ENCODE measurements at regions not wholly inside any gene's neighbourhood (a gene's known extent, or its start where the extent isn't known, plus 50 kb on each side); places are given as distances from the start of the nearest gene placed in this dataset.
"Not testable (repeated sequence)": the region's sequence is repeated elsewhere in the genome, so short reads cannot be mapped to it uniquely, and the experiment has no call there.

GRCh38 chr1:232379063-232379434 lies 250.9 kb downstream of the SIPA1L2 start:
- DNase-seq = no peak

DNA sequence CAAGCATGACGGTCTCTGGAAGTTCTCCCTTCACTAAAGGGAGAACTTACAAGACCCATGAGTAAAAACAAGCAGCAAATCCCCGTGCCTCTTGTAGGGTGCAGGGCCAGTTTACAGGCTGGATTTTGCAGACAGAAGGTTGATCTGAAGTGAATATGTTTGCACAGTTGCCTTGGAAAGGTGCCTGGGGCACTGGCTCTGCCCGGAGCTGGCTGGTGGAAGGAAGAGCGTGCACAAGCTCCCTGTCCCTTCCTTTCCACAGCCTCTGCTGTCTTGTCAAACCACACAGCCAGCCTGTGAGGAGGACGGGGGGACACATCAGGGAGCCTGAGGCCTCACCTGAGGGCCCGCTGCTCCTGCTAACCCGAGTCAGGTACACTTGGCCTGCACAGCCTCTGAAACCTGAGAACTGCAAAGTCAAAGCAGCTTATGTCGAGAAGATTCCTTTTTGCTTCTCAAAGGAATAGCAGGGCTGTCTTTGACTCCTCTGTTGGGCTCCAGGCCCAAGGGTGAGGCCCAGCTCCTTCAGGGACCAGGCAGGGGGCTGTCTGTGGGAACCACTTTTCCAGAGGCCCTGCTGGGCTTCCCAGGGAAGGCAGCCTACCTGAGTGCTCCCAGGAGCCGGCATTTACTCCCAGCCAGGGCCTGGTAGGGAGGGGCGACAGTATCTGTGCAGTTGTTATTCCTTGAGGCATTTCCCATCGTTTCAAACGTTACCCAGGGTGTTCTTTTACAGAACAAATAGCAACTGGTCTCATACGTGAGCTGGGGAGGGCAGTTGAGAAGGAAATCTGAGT lies 251.5 kb downstream of the SIPA1L2 start:
- DNase-seq = no peak

DNA sequence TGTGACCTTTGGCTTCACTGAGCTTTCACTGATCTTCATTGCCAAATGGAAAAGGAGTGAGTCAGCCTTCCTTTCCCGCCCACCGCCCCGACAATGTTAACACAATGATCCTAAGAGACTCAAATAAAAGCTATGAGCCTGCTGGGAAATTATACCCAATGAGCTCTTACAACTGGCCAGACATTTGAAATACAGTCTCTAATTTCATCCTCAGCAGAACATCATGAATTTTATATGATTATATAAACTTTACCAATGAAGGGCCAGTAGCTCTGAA lies 252.5 kb downstream of the SIPA1L2 start:
- no peak for DNase-seq

DNA sequence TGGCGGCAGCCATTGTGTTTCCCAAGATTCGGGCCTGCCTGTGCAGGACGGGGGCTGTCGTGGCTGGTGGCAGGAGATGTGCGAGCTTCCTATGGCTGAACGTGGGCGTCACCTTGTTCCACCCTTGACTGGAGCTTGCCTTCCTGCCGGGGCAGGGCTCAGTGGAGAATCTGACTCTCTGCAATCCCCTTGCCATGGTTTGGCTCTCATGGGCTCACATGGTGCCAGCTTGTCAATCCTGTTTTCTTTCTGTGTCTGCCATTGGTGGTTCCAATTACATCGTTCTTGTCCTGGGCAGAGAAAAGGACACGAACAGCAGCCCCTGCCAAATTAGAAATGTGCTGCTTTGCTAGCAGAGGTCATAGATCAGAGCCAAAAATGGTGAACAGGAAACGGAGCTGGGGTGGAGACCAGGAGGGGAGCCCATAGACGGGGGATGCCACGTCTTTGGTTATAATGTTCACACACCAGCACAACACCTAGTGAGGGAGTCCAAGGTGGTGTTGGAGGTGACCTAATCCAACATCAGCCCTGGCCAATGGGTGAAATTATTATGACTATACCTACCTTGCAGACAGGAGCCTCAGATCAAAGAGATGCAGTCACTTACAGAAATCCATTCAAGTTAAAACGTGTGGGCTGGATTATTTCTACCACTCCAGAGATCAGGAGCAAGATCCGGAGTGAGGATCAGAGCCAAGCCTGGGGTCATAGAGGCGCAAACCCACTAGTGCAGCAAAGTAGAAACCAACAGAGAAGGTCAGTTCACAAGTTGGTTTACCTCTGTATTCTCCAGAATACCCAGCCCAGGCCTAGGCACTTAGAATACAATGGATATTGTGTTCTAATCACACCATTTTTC lies 253.1 kb downstream of the SIPA1L2 start:
- DNase-seq = no peak

GRCh38 chr1:232372841-232373440 lies 257.0 kb downstream of the SIPA1L2 start:
- DNase-seq = no peak

- no peak for DNase-seq
These were observed 257.5 kb downstream of the SIPA1L2 start for GRCh38 chr1:232372431-232372830.

- DNase-seq = no peak
These were observed 260.3 kb downstream of the SIPA1L2 start for GRCh38 chr1:232369451-232370296.

GRCh38 chr1:232368821-232369321 lies 261.1 kb downstream of the SIPA1L2 start:
- no peak for DNase-seq

DNA sequence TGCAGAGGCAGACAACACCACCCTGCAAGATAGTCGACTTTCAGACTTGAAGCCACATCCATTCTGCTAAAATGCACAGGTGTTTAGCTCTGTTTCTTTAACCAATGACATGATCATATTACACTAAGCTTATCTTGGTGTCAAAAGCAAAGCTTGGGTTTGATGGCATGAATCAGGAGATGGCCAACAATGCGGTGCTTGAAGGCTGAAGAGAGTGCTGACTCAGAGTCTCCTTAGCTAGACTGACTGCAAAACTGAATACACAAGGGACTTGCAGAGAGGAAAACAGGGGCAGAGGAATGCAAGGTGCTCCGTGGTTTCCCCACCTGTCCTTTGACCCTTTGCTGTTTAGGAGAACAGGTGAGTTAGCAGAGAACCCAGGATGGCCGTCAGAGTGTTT lies 262.6 kb downstream of the SIPA1L2 start:
- no peak for DNase-seq

DNA sequence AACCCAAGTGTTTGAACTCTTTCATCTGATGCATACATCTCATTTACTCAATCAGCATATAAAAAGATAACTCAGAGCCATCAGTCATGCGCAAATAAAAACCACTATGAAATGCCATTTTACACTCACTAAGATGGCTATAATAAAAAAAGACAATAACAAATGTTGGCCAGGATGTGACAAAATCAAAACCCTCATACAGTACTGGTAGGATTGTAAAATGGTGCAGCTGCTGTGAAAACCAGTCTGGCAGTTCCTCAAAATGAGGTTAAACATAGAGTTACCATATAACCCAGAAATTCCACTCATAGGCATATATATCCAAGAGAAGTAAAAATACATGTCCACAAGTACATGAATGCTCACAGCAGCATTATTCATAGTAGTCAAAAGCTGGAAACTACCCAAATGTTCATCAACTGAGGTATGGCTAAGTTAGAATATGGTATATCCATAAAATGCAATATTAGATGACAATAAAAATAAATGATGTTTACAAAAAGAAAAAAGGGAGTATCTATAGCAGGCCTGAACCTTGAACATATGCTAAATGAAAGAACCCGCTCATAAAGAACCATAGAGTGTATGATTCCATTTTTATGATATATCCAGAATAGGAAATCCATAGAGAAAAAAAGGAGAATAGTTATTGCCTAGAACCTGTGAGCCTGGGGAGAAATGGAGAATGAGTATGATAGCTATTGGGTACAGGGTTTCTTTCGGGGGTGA lies 265.1 kb downstream of the SIPA1L2 start:
- DNase-seq = no peak

GRCh38 chr1:232363008-232363407 lies 266.9 kb downstream of the SIPA1L2 start:
- DNase-seq = no peak

- no peak for DNase-seq
These were observed 272.5 kb downstream of the SIPA1L2 start for GRCh38 chr1:232357416-232357815.

DNA sequence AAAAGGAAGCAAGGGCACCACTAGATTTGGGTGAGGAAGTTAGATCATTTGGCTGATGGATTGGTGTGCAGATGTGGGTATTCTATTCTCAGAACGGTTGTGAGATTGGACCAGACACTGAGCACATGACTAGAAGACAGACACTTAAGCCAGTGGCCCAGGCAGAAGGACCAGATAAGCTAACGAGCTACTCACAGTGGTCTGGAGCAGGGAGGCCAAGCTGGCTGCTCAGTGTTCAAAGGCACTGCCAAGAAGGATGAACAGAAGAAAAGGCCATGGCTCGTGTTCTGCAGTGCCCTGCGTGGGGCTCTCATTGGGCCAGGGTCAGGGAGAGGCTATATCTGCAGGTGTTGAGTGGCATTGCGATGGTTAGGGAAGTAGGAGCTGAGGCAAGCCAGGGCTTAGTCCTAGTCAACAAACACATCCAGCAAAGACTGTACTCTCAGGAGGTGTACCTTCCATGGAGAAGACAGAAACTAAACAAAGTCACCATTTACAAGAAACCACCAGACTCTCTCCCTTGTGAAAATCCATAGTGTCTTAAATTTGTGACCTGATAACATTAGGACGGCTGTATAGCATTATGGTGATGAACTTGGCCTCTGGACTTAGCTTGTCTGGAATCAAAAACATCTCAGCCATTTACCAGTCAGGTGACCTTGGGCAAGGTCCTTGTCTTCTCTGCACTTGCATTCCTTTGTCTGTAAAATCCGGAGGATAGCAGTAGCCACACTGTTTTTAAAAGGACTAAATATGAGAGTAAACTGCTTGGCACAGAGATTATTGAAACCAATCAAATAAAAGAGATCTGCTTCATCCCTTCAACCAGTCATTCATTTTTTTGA lies 274.5 kb downstream of the SIPA1L2 start:
- DNase-seq = no peak

- DNase-seq = no peak
These were observed 276.9 kb downstream of the SIPA1L2 start for GRCh38 chr1:232353001-232353400.

- no peak for DNase-seq
These were observed 277.6 kb downstream of the SIPA1L2 start for GRCh38 chr1:232352366-232352765.

- no peak for DNase-seq
These were observed 278.6 kb downstream of the SIPA1L2 start for GRCh38 chr1:232351335-232351734.

DNA sequence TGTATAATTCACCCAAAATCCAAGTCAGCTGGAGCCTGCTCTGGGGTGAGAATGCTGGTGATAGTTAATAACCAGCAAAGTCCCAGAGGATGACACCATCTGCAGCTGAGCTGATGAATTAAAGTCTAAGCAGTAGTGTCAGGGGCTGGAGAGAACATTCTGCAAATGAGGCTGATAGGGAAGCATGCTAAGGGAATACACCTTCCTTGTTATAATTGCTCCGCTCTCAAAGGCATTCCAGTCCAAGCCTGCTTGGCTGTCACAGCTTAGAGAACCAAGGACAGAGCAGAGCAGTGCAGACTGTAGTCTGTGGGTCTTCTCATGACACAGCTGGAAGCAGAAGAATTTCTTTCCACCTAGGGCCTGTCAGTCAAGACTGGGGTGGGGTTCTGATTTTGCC lies 283.1 kb downstream of the SIPA1L2 start:
- no peak for DNase-seq

DNA sequence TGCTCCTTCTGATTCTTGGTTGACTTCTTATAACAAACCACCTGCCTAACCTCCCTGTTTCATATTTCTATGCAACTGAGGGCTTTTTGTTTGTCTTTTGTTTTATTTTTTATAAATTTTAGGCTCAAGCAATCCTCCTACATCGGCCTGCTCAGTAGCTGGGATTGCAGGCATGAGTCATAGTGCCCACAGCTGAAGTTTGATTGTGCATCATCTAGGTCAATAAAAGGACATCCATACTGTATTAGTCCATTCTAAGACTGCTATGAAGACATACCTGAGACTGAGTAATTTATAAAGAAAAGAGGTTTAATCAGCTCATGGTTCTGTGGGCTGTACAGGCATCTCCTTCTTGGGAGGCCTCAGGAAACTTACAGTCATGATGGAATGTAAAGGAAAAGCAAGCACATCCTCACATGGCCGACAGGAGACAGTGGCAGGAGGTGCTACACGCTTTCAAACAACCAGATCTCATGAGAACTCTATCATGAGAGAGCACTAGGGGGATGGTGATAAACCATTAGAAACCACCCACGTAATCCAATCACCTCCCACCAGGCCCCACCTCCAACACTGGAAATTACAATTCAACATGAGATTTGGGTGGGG lies 285.0 kb downstream of the SIPA1L2 start:
- no peak for DNase-seq

GRCh38 chr1:232344186-232344585 lies 285.7 kb downstream of the SIPA1L2 start:
- not testable (repeated sequence) for DNase-seq

DNA sequence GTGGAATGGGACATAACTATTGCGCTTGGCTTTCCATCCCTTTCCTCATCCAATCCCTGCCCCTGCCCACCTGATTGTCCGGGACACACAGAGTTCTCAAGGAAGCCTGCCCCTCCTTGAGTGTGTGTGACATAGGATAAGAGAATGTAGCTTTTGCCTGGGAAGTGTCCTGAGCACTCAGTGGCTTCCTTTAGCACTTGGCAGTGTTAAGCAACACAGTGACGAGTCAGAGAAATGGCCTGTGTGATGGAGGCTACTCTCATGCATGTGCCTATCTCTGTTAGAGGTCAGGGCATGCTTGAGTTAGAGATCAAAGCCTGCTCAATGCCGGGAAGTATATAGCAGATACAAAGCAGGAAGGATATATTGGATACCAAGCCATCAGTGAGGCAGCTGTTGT lies 289.5 kb downstream of the SIPA1L2 start:
- no peak for DNase-seq

- DNase-seq = no peak
These were observed 290.9 kb downstream of the SIPA1L2 start for GRCh38 chr1:232339073-232339472.

All from T-helper 9 cell (primary cell).